OCI-LY1 (cell line): ENCODE measurements at regions not wholly inside any gene's neighbourhood (a gene's known extent, or its start where the extent isn't known, plus 50 kb on each side); places are given as distances from the start of the nearest gene placed in this dataset.

ENCODE experiments used
- H2AFZ ChIP-seq: fragments of 200-600 bp; sonication (generic), shearing (Covaris generic); 2 replicates; pipeline ENCODE4 v1.6.0; 2014; ENCODE audit warnings: antibody characterized with exemption, mild to moderate bottlenecking, low read length
- H3F3A ChIP-seq: fragments of 200-600 bp; sonication (generic), shearing (Covaris generic); 2 replicates; pipeline ENCODE4 v1.6.0; 2014; ENCODE audit warnings: mild to moderate bottlenecking, antibody characterized with exemption, low read length, moderate library complexity; ENCODE audit not compliant: insufficient read depth
- H3K27ac ChIP-seq: fragments of 200-600 bp; sonication (generic); 2 replicates; pipeline ENCODE4 v1.5.1; 2014; ENCODE audit warnings: low read length, mixed run types, mild to moderate bottlenecking, low read depth; ENCODE audit not compliant: poor library complexity, severe bottlenecking
- H3K27me3 ChIP-seq: fragments of 200-600 bp; sonication (generic); 2 replicates; pipeline ENCODE4 v1.6.0; 2014; ENCODE audit warnings: antibody characterized with exemption, mild to moderate bottlenecking, low read length, moderate library complexity; ENCODE audit not compliant: insufficient read depth
- H3K36me3 ChIP-seq: fragments of 200-600 bp; sonication (generic); 2 replicates; pipeline ENCODE4 v1.6.1; 2014; ENCODE audit warnings: mild to moderate bottlenecking, antibody characterized with exemption, low read length, moderate library complexity, mixed read lengths; ENCODE audit not compliant: insufficient read depth
- H3K4me1 ChIP-seq: fragments of 200-600 bp; sonication (generic); 2 replicates; pipeline ENCODE4 v1.5.1; 2014; ENCODE audit warnings: mild to moderate bottlenecking, low read length, moderate library complexity; ENCODE audit not compliant: insufficient read depth, severe bottlenecking
- H3K4me2 ChIP-seq: fragments of 200-600 bp; sonication (generic), shearing (Covaris generic); 2 replicates; pipeline ENCODE4 v1.6.1; 2014; ENCODE audit warnings: low read length
- H3K4me3 ChIP-seq: fragments of 200-600 bp; sonication (generic); 2 replicates; pipeline ENCODE4 v1.5.1; 2014; ENCODE audit warnings: low read length, low read depth, mild to moderate bottlenecking, mixed read lengths; ENCODE audit not compliant: poor library complexity, severe bottlenecking
- H3K79me2 ChIP-seq: fragments of 200-600 bp; shearing (Covaris generic); 2 replicates; pipeline ENCODE4 v1.6.1; 2016; ENCODE audit warnings: mixed run types, low read length, mixed read lengths; ENCODE audit not compliant: insufficient read depth
- H3K9ac ChIP-seq: fragments of 200-600 bp; sonication (generic), shearing (Covaris generic); 2 replicates; pipeline ENCODE4 v1.6.1; 2014; ENCODE audit warnings: mild to moderate bottlenecking, low read length, mixed read lengths
- H3K9me2 ChIP-seq: fragments of 200-600 bp; sonication (generic), shearing (Covaris generic); 2 replicates; pipeline ENCODE4 v1.6.1; 2014; ENCODE audit warnings: low read depth, mild to moderate bottlenecking, low read length, mixed read lengths
- H3K9me3 ChIP-seq: fragments of 200-600 bp; shearing (Covaris generic); 2 replicates; pipeline ENCODE4 v1.6.1; 2014; ENCODE audit warnings: low read length, mixed read lengths
- H4K20me1 ChIP-seq: fragments of 200-600 bp; sonication (generic), shearing (Covaris generic); 2 replicates; pipeline ENCODE4 v1.6.0; 2016; ENCODE audit warnings: mild to moderate bottlenecking, low read length; ENCODE audit not compliant: insufficient read depth
- CTCF ChIP-seq: fragments of 200-600 bp; sonication (generic), shearing (Covaris generic); IDR thresholded peaks from 2 replicates; pipeline ENCODE4 v1.5.1; 2017; ENCODE audit warnings: mild to moderate bottlenecking, antibody characterized with exemption, low read length, moderate library complexity, mixed read lengths
- EZH2 ChIP-seq: fragments of 200-600 bp; sonication (generic), shearing (Covaris generic); IDR thresholded peaks from 2 replicates; pipeline ENCODE4 v1.8.0; 2017; ENCODE audit warnings: borderline replicate concordance, mixed run types, mild to moderate bottlenecking, antibody characterized with exemption, low read length, moderate library complexity, mixed read lengths

GRCh38 chr2:147094077-147094476 lies 750.8 kb upstream of the ACVR2A start:
- Histone ChIP-seq H4K20me1 (no peaks in the 10 kb centered on the region), H3K9ac (no peak overlapping the region), H3K79me2 (no peaks in the 10 kb centered on the region), H3K9me3 (no peaks in the 10 kb centered on the region), H3K36me3 (no peaks in the 10 kb centered on the region), H3K9me2 (no peaks in the 10 kb centered on the region), H3K27ac (no peak overlapping the region), H3K4me1 (no peaks in the 10 kb centered on the region), H3K4me3 (no peak overlapping the region), H3F3A (no peaks in the 10 kb centered on the region), H2AFZ (no peak overlapping the region), H3K4me2 (no peak overlapping the region), H3K27me3 (no peaks in the 10 kb centered on the region)
- TF ChIP-seq EZH2 (no peak), CTCF (no peak)

GRCh38 chr2:147092266-147092665 lies 752.6 kb upstream of the ACVR2A start:
- Histone ChIP-seq H3F3A (no peaks in the 10 kb centered on the region), H3K9me3 (no peaks in the 10 kb centered on the region), H3K4me3 (no peak overlapping the region), H3K4me2 (no peak overlapping the region), H3K27ac (no peak overlapping the region), H2AFZ (no peak overlapping the region), H3K79me2 (no peaks in the 10 kb centered on the region), H3K9ac (no peak overlapping the region), H3K36me3 (no peaks in the 10 kb centered on the region), H3K4me1 (no peaks in the 10 kb centered on the region), H3K9me2 (no peaks in the 10 kb centered on the region), H4K20me1 (no peaks in the 10 kb centered on the region), H3K27me3 (no peaks in the 10 kb centered on the region)
- no peak for TF ChIP-seq CTCF
- no peak for TF ChIP-seq EZH2

- no peak for TF ChIP-seq EZH2
- TF ChIP-seq CTCF = no peak
- Histone ChIP-seq H3K4me1 (no peaks in the 10 kb centered on the region), H4K20me1 (no peaks in the 10 kb centered on the region), H3K27me3 (no peaks in the 10 kb centered on the region), H3K27ac (no peak overlapping the region), H2AFZ (no peak overlapping the region), H3K79me2 (no peaks in the 10 kb centered on the region), H3K9me3 (no peaks in the 10 kb centered on the region), H3K9me2 (no peaks in the 10 kb centered on the region), H3K4me3 (no peak overlapping the region), H3F3A (no peaks in the 10 kb centered on the region), H3K9ac (no peak overlapping the region), H3K36me3 (no peaks in the 10 kb centered on the region), H3K4me2 (no peak overlapping the region)
Observed at GRCh38 chr2:147091448-147091847, 753.4 kb upstream of the ACVR2A start.
